PC-9 (cell line): ENCODE measurements at regions not wholly inside any gene's neighbourhood (a gene's known extent, or its start where the extent isn't known, plus 50 kb on each side); places are given as distances from the start of the nearest gene placed in this dataset.

ENCODE experiments used
- BruUV-seq: library from RNA; stranded (reverse); fragments of 400-500 nt; replicated peaks from 2 replicates; lab custom pipeline; 2021; lab: Mats Ljungman, UMichigan
- CTCF ChIA-PET: fragments of 300-600 bp; sonication (Branson Sonifier 250); formaldehyde crosslinking; loops from one replicate; lab custom pipeline; 2022; ENCODE audit warnings: antibody characterized with exemption; lab: Charles Lee
- POLR2A ChIA-PET: fragments of 300-600 bp; sonication (Branson Sonifier 250); formaldehyde crosslinking; loops from one replicate; lab custom pipeline; 2022; ENCODE audit warnings: antibody characterized with exemption; ENCODE audit not compliant: unreplicated experiment; lab: Charles Lee
- DNase-seq, 2 experiments: peaks; one replicate each; pipeline versions ENCODE4 v3.0.0 to v3.0.0-alpha.2; 2015 to 2022; ENCODE audit warnings: mixed read lengths in 1 of 2
- H2AFZ ChIP-seq: fragments of 200-600 bp; sonication (generic); 2 replicates; pipeline ENCODE4 v1.8.1; 2017; ENCODE audit warnings: antibody characterized with exemption
- H3F3A ChIP-seq: fragments of 200-600 bp; sonication (generic); 2 replicates; pipeline ENCODE4 v1.8.1; 2017; ENCODE audit warnings: antibody characterized with exemption, mild to moderate bottlenecking, low read depth; ENCODE audit not compliant: insufficient read depth
- H3K27ac ChIP-seq: fragments of 200-600 bp; sonication (generic); 2 replicates; pipeline ENCODE4 v1.6.1; 2016; ENCODE audit warnings: mixed run types
- H3K27me3 ChIP-seq: fragments of 200-600 bp; sonication (generic); 2 replicates; pipeline ENCODE4 v1.6.1; 2016; ENCODE audit warnings: low read depth, mixed run types; ENCODE audit not compliant: insufficient read depth
- H3K36me3 ChIP-seq: fragments of 200-600 bp; sonication (generic); 2 replicates; pipeline ENCODE4 v1.6.1; 2016; ENCODE audit warnings: low read depth, mixed run types
- H3K4me1 ChIP-seq: fragments of 200-600 bp; sonication (generic); replicated peaks from 2 replicates; pipeline ENCODE4 v1.6.1; 2016; ENCODE audit warnings: mixed run types; ENCODE audit not compliant: insufficient read depth
- H3K4me2 ChIP-seq: fragments of 200-600 bp; sonication (generic); 2 replicates; pipeline ENCODE4 v1.6.1; 2017; ENCODE audit warnings: mixed run types
- H3K4me3 ChIP-seq: fragments of 200-600 bp; sonication (generic); 2 replicates; pipeline ENCODE4 v1.6.1; 2016; ENCODE audit warnings: mixed run types
- H3K79me2 ChIP-seq: fragments of 200-600 bp; sonication (generic); 2 replicates; pipeline ENCODE4 v1.6.1; 2017; ENCODE audit warnings: low read depth, mixed run types
- H3K9me2 ChIP-seq: fragments of 200-600 bp; sonication (generic); 2 replicates; pipeline ENCODE4 v1.8.1; 2017; ENCODE audit warnings: mild to moderate bottlenecking; ENCODE audit not compliant: insufficient read depth
- H3K9me3 ChIP-seq: fragments of 200-600 bp; sonication (generic); 2 replicates; pipeline ENCODE4 v1.8.1; 2016; ENCODE audit warnings: low read depth; ENCODE audit not compliant: insufficient read depth
- H4K20me1 ChIP-seq: fragments of 200-600 bp; sonication (generic); 2 replicates; pipeline ENCODE4 v1.8.1; 2017; ENCODE audit not compliant: insufficient read depth
- CTCF ChIP-seq: fragments of 200-600 bp; sonication (generic); conservative IDR thresholded peaks from 2 replicates; pipeline ENCODE4 v1.6.1; 2017; ENCODE audit warnings: mixed run types, antibody characterized with exemption, mild to moderate bottlenecking, moderate library complexity
- EZH2 ChIP-seq: fragments of 200-600 bp; sonication (generic); IDR thresholded peaks from 2 replicates; pipeline ENCODE4 v1.8.0; 2017; ENCODE audit warnings: antibody characterized with exemption, low read depth
- intact Hi-C: fragments of 100-400 bp; cut with micrococcal nuclease; formaldehyde crosslinking; loops from one replicate; pipeline ENCODE4 v1.10.0; 2022; ENCODE audit not compliant: unreplicated experiment

DNA sequence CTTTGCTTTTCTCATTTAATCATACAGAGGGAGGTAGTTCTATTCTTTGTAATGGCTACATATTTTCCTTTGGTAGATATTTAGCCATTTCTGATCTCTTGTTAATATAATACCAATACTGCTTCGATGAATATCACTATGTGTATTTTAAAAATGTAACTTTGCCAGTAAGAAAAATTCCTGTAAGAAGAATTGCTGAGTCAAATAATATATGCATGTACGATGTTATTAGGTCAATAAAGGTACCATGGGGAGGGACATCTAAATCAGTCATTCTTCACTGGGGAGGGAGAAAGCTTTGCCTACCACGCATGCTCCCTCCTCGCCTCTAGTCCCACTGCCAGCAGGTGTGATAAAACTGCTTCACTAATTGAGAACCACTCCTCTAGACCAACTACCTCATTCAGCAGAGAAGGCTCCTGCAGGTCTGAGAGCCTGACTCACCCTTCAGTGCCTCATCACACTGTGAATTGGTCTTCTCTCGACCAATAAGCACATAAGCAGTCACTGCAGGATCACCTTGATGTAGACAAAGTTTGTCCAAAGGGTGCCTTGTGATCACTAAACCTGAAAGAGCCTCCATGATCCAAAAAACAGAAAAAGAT lies 56.1 kb upstream of the TBCA start:
- Histone ChIP-seq H2AFZ (no peak overlapping the region), H3K36me3 (no peaks in the 10 kb centered on the region), H4K20me1 (no peaks in the 10 kb centered on the region), H3K27ac (no peak overlapping the region), H3K79me2 (no peaks in the 10 kb centered on the region), H3F3A (no peaks in the 10 kb centered on the region), H3K27me3 (no peaks in the 10 kb centered on the region), H3K4me3 (no peak overlapping the region), H3K9me2 (no peaks in the 10 kb centered on the region), H3K4me1 (no peaks in the 10 kb centered on the region), H3K9me3 (no peaks in the 10 kb centered on the region), H3K4me2 (no peak overlapping the region)
- intact Hi-C loops: no loop called here
- ChIA-PET POLR2A (no interaction called here), CTCF (no interaction called here)
- TF ChIP-seq CTCF: no peak
- no peak for TF ChIP-seq EZH2
- BruUV-seq: no TSS peak
- DNase-seq: no peak

DNA sequence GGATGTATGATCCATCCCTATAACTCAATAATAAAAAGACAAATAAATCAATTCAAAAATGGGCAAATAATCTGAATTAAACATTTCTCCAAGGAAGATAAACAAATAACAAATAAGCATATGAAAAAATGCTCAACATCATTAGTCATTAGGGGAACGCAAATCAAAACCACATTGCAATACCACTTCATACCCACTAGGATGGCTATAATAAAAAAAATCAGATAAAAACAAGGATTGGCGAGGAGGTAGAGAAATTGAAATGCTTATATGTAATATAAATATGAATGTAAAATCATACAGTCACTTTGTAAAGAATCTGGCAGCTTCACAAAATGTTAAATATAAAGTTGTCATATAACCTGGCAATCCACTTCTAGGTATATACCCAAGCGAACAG lies 52.3 kb upstream of the TBCA start:
- no peak for DNase-seq
- ChIA-PET POLR2A (no interaction called here), CTCF (no interaction called here)
- TF ChIP-seq EZH2 (no peak), CTCF (peak; percentile 45)
- intact Hi-C loops: no loop called here
- Histone ChIP-seq H3K27me3 (no peaks in the 10 kb centered on the region), H3K9me2 (no peaks in the 10 kb centered on the region), H3K79me2 (no peaks in the 10 kb centered on the region), H3K4me1 (no peaks in the 10 kb centered on the region), H3F3A (no peaks in the 10 kb centered on the region), H3K4me2 (no peak overlapping the region), H3K9me3 (no peaks in the 10 kb centered on the region), H3K27ac (no peak overlapping the region), H2AFZ (no peak overlapping the region), H4K20me1 (no peaks in the 10 kb centered on the region), H3K4me3 (no peak overlapping the region), H3K36me3 (no peaks in the 10 kb centered on the region)
- BruUV-seq: no TSS peak
